ENCODE measurements at regions not wholly inside any gene's neighbourhood (a gene's known extent, or its start where the extent isn't known, plus 50 kb on each side); places are given as distances from the start of the nearest gene placed in this dataset.
"Not testable (repeated sequence)": the region's sequence is repeated elsewhere in the genome, so short reads cannot be mapped to it uniquely, and the experiment has no call there.

DNA sequence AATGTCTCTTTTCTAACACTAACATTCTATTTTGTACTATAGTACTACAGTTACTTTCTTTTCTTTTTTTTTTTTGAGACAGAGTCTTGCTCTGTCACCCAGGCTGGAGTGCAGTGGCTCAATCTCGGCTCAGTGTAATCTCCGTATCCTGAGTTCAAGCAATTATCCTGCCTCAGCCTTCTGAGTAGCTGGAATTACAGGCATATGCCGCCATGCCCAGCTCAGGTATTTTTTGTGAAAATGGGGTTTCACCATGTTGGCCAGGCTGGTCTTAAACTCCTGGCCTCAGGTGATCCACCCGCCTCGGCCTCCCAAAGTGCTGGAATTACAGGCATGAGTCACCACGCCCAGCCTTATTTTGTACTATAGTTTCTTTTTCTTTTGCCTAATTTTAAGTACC lies 163.9 kb downstream of the GJA1 start:
- H3K4me3 ChIP-seq (ENCODE audit: low read depth in 1 of 2, low read length in 2 of 2); H3K9me3 ChIP-seq (ENCODE audit: low read length); H3K4me1 ChIP-seq (ENCODE audit: insufficient read depth, low read length); H3K36me3 ChIP-seq (ENCODE audit: insufficient read depth, low read length); H3K27me3 ChIP-seq (ENCODE audit: control insufficient read depth in 1 of 2, insufficient read depth in 2 of 2, low read length in 2 of 2); H3K27ac ChIP-seq (ENCODE audit: low read depth, low read length); H3K9ac ChIP-seq (ENCODE audit: low read length): not testable (repeated sequence)

DNA sequence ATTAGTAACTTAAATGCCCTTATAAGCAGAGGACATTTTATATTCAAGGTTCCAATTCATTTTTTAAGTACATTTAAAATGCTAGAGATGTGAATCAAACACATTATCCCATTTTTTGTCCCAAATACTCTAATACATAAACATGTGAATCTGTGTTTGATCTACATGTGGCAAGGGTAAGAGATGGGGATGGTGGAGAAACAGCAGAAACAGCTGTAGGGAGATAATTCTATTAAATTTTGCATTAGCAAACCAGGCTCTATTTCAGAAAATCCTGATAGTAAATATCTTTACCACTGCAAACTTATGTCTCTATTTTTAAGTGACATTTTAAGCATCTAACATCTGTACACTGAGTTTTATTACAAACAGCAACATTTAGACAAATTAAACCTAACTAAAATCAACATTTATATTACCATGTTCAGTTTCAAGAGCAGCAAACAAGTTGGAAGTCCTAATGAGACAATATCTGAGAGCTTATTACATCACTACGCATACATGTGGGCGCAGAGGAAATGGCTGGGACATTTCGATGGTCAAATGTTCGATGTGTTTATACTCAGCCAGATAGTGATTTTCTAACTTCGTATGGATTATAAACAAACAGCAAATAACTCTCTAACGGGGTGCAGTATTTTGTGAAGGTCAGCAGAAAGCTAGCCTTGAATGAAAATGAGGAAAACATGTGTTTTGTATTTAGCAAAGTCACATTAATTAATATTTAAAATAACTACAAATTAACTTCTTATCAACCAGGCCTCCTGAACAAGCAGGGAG lies 165.1 kb downstream of the GJA1 start:
- Histone ChIP-seq H3K27me3 (ENCODE audit: control insufficient read depth in 1 of 2, insufficient read depth in 2 of 2, low read length in 2 of 2) (no peaks in the 10 kb centered on the region), H3K36me3 (ENCODE audit: insufficient read depth, low read length) (no peaks in the 10 kb centered on the region), H3K27ac (ENCODE audit: low read depth, low read length) (no peak overlapping the region), H3K9ac (ENCODE audit: low read length) (no peak overlapping the region), H3K4me3 (ENCODE audit: low read depth in 1 of 2, low read length in 2 of 2) (no peak overlapping the region), H3K9me3 (ENCODE audit: low read length) (no peaks in the 10 kb centered on the region), H3K4me1 (ENCODE audit: insufficient read depth, low read length) (no peaks in the 10 kb centered on the region)

DNA sequence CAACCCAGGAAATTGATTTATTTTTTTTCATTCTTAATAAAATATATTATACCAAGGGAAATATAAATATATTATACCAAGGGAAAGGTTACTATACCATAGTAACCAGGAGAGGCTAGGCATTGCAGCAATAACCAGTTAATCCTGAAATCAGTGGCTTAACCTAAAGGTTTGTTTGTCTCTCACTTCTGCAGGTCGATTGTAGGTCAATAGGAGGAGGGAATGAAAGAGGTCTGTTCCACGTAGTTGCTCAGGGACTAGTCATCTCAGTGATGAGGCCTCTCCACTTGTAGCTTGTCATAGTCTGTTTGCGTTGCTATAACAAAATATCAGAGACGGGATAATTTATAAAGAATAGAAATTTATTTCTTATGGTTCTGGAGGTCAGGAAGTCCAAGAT lies 168.0 kb downstream of the GJA1 start:
- no peak overlapping the region for H3K27ac ChIP-seq (ENCODE audit: low read depth, low read length)
- H3K4me3 ChIP-seq (ENCODE audit: low read depth in 1 of 2, low read length in 2 of 2): no peak overlapping the region
- H3K36me3 ChIP-seq (ENCODE audit: insufficient read depth, low read length): no peaks in the 10 kb centered on the region
- no peak overlapping the region for H3K9ac ChIP-seq (ENCODE audit: low read length)
- H3K4me1 ChIP-seq (ENCODE audit: insufficient read depth, low read length): no peaks in the 10 kb centered on the region
- H3K9me3 ChIP-seq (ENCODE audit: low read length): no peaks in the 10 kb centered on the region
- H3K27me3 ChIP-seq (ENCODE audit: control insufficient read depth in 1 of 2, insufficient read depth in 2 of 2, low read length in 2 of 2): no peaks in the 10 kb centered on the region

DNA sequence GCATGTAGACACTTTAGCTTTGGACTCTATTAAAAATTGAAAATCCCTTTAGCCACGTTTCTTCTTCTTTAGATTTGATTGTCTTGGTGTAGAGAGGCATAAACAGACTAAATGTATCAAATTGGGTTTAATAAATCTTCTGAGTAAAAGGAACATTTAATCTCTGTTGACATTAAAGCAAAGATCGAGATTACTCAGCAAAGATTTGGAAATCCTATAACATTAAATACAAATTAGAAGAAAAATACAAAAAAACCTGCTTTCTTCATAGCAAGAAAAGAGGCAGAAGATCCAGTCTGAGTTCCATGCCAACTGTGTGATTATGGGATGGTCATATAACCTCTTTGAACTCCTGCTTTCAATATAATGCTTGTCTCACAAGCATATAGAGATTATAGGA lies 172.3 kb downstream of the GJA1 start:
- no peak overlapping the region for H3K9ac ChIP-seq (ENCODE audit: low read length)
- H3K4me3 ChIP-seq (ENCODE audit: low read depth in 1 of 2, low read length in 2 of 2): no peak overlapping the region
- no peak overlapping the region for H3K27ac ChIP-seq (ENCODE audit: low read depth, low read length)
- H3K36me3 ChIP-seq (ENCODE audit: insufficient read depth, low read length): no peaks in the 10 kb centered on the region
- H3K27me3 ChIP-seq (ENCODE audit: control insufficient read depth in 1 of 2, insufficient read depth in 2 of 2, low read length in 2 of 2): no peaks in the 10 kb centered on the region
- no peaks in the 10 kb centered on the region for H3K9me3 ChIP-seq (ENCODE audit: low read length)
- H3K4me1 ChIP-seq (ENCODE audit: insufficient read depth, low read length): no peaks in the 10 kb centered on the region

DNA sequence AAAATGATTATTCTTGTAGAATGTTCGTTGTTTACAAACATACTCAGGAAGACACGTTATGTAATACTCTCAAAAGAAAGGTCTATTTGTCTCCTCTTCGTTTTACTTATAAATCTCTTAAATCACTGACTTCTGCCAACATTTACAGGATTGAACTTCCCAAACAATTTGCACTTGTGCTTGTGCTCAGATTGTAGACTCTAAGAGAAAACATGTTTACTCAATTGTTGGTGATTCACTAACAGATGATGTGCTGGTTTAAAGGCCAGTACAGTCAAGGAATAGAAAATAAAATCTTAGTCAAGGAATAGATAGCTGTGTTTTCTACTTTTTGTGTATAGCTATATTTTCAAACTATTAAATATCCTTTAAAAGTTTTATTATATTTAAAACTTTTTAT lies 172.8 kb downstream of the GJA1 start:
- H3K9me3 ChIP-seq (ENCODE audit: low read length): no peaks in the 10 kb centered on the region
- no peak overlapping the region for H3K27ac ChIP-seq (ENCODE audit: low read depth, low read length)
- H3K27me3 ChIP-seq (ENCODE audit: control insufficient read depth in 1 of 2, insufficient read depth in 2 of 2, low read length in 2 of 2): no peaks in the 10 kb centered on the region
- H3K4me3 ChIP-seq (ENCODE audit: low read depth in 1 of 2, low read length in 2 of 2): no peak overlapping the region
- no peaks in the 10 kb centered on the region for H3K4me1 ChIP-seq (ENCODE audit: insufficient read depth, low read length)
- no peaks in the 10 kb centered on the region for H3K36me3 ChIP-seq (ENCODE audit: insufficient read depth, low read length)
- H3K9ac ChIP-seq (ENCODE audit: low read length): no peak overlapping the region

DNA sequence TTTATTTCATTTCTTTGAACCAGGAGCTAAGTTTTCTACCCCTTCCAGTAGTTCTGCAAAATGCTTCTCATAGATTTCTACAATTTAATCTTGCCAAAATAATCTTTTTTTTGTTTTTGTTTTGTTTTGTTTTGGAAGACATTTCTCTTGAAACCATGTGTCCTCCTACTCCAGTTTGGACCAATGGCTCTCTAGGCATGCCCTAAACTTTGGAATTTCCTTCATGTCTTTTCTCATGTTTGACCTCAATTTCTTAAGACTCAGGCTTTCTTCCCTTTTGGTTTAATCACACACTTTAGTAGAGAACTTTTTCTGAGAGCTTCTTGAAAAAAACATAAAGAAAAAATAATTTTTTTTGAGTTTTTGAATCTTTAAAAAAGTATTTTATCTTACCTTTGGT lies 173.8 kb downstream of the GJA1 start:
- H3K9ac ChIP-seq (ENCODE audit: low read length): no peak overlapping the region
- no peaks in the 10 kb centered on the region for H3K9me3 ChIP-seq (ENCODE audit: low read length)
- H3K36me3 ChIP-seq (ENCODE audit: insufficient read depth, low read length): no peaks in the 10 kb centered on the region
- H3K27me3 ChIP-seq (ENCODE audit: control insufficient read depth in 1 of 2, insufficient read depth in 2 of 2, low read length in 2 of 2): no peaks in the 10 kb centered on the region
- H3K4me3 ChIP-seq (ENCODE audit: low read depth in 1 of 2, low read length in 2 of 2): no peak overlapping the region
- H3K27ac ChIP-seq (ENCODE audit: low read depth, low read length): no peak overlapping the region
- H3K4me1 ChIP-seq (ENCODE audit: insufficient read depth, low read length): no peaks in the 10 kb centered on the region

DNA sequence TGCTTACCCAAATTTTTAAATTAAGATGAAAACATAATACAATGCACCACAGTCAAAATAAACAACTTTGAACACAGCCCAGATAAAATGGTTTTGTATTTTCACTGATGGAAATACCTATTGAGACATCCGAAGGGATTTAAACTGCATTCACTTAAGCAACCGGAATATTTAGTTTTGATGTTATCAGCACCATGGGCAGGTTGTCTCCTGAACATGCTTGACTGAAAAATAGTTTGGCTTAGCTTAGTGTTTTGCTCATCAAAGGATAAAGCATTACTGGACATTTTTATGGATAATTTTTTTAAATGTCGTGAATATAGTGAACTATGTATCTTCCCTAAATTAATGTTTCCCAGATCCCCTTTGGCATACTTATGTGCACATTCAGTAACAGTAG lies 177.5 kb downstream of the GJA1 start:
- Histone ChIP-seq H3K4me3 (ENCODE audit: low read depth in 1 of 2, low read length in 2 of 2) (no peak overlapping the region), H3K27me3 (ENCODE audit: control insufficient read depth in 1 of 2, insufficient read depth in 2 of 2, low read length in 2 of 2) (no peaks in the 10 kb centered on the region), H3K4me1 (ENCODE audit: insufficient read depth, low read length) (no peaks in the 10 kb centered on the region), H3K9me3 (ENCODE audit: low read length) (no peaks in the 10 kb centered on the region), H3K36me3 (ENCODE audit: insufficient read depth, low read length) (no peaks in the 10 kb centered on the region), H3K9ac (ENCODE audit: low read length) (no peak overlapping the region), H3K27ac (ENCODE audit: low read depth, low read length) (no peak overlapping the region)

DNA sequence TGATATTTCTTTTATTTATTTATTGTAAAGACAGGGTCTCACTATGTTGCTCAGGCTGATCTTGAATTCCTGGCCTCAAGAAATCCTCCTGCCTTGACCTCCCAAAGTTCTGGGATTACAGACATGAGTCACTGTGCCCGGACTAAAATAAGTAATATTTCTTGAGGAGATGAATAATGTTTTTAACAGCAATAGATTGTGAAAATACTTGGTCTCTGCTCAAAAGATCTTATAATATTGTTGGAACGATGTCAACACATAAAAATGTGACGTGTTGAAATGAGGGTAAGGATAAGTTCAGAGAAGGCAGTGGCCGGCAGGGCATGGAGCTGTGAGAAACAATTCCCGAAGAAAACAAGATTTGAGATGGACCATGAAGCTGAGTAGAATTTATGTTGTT lies 178.7 kb downstream of the GJA1 start:
- no peaks in the 10 kb centered on the region for H3K9me3 ChIP-seq (ENCODE audit: low read length)
- H3K27ac ChIP-seq (ENCODE audit: low read depth, low read length): no peak overlapping the region
- no peaks in the 10 kb centered on the region for H3K27me3 ChIP-seq (ENCODE audit: control insufficient read depth in 1 of 2, insufficient read depth in 2 of 2, low read length in 2 of 2)
- no peak overlapping the region for H3K4me3 ChIP-seq (ENCODE audit: low read depth in 1 of 2, low read length in 2 of 2)
- no peaks in the 10 kb centered on the region for H3K36me3 ChIP-seq (ENCODE audit: insufficient read depth, low read length)
- H3K4me1 ChIP-seq (ENCODE audit: insufficient read depth, low read length): no peaks in the 10 kb centered on the region
- no peak overlapping the region for H3K9ac ChIP-seq (ENCODE audit: low read length)

DNA sequence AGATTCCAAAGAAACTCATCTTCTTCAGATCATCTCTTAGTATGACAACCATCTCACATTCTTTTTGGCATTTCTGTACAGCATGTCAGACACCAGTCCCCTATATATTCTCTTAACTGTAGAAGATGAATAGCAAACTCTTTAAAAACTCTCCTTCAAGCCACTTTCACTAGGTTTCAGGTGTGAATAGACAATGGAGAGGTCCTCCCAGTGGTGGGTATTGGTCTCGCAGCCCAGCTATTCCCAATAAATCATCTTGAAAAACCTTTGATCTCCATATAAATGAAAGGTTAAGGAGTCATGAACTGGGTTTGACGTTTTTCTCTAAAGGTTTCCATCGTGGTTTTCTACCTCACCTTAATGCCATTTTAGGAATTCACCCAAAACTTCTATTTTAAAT lies 180.0 kb downstream of the GJA1 start:
- no peaks in the 10 kb centered on the region for H3K36me3 ChIP-seq (ENCODE audit: insufficient read depth, low read length)
- H3K9me3 ChIP-seq (ENCODE audit: low read length): no peaks in the 10 kb centered on the region
- H3K9ac ChIP-seq (ENCODE audit: low read length): no peak overlapping the region
- H3K27me3 ChIP-seq (ENCODE audit: control insufficient read depth in 1 of 2, insufficient read depth in 2 of 2, low read length in 2 of 2): no peaks in the 10 kb centered on the region
- no peaks in the 10 kb centered on the region for H3K4me1 ChIP-seq (ENCODE audit: insufficient read depth, low read length)
- no peak overlapping the region for H3K4me3 ChIP-seq (ENCODE audit: low read depth in 1 of 2, low read length in 2 of 2)
- H3K27ac ChIP-seq (ENCODE audit: low read depth, low read length): no peak overlapping the region

DNA sequence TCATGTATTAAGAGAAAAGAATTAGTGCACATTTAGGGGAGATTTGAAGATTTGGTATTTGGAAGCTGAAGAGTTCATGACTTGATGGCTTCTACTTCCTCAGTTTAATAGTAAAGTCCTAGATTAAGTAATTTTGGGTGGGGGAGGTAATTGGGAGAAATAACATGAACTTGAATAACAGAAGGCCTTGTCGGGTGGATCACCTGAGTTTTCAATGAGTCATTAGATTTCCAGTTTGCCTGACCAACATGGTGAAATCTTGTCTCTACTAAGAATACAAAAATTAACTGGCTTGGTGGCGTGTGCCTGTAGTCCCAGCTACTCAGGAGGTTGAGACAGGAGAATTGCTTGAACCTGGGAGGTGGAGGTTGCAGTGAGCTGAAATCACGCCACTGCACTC lies 181.0 kb downstream of the GJA1 start:
- H3K36me3 ChIP-seq (ENCODE audit: insufficient read depth, low read length): no peaks in the 10 kb centered on the region
- no peaks in the 10 kb centered on the region for H3K4me1 ChIP-seq (ENCODE audit: insufficient read depth, low read length)
- H3K9ac ChIP-seq (ENCODE audit: low read length): no peak overlapping the region
- no peaks in the 10 kb centered on the region for H3K9me3 ChIP-seq (ENCODE audit: low read length)
- H3K27ac ChIP-seq (ENCODE audit: low read depth, low read length): no peak overlapping the region
- no peaks in the 10 kb centered on the region for H3K27me3 ChIP-seq (ENCODE audit: control insufficient read depth in 1 of 2, insufficient read depth in 2 of 2, low read length in 2 of 2)
- no peak overlapping the region for H3K4me3 ChIP-seq (ENCODE audit: low read depth in 1 of 2, low read length in 2 of 2)

DNA sequence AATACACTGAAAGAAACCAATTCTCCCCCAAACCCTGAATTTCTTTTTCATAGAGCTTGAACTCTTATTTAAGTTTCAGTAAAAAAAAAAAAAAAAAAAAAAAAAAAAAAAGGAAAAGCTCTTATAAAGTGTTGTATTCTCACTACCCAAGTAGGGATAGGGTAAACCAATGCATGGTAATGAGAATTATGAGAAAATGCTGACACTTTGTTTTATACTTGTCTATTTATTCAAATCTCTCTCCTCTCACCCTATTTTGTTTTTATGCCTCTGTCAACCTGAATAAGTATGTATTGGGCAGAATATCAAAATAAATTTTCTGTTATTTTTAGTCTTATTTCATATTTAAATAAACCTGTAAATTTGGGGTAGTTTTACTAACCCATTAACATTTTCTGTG lies 181.9 kb downstream of the GJA1 start:
- Histone ChIP-seq H3K27ac (ENCODE audit: low read depth, low read length) (no peak overlapping the region), H3K9me3 (ENCODE audit: low read length) (no peaks in the 10 kb centered on the region), H3K27me3 (ENCODE audit: control insufficient read depth in 1 of 2, insufficient read depth in 2 of 2, low read length in 2 of 2) (no peaks in the 10 kb centered on the region), H3K9ac (ENCODE audit: low read length) (no peak overlapping the region), H3K4me1 (ENCODE audit: insufficient read depth, low read length) (no peaks in the 10 kb centered on the region), H3K36me3 (ENCODE audit: insufficient read depth, low read length) (no peaks in the 10 kb centered on the region), H3K4me3 (ENCODE audit: low read depth in 1 of 2, low read length in 2 of 2) (no peak overlapping the region)

DNA sequence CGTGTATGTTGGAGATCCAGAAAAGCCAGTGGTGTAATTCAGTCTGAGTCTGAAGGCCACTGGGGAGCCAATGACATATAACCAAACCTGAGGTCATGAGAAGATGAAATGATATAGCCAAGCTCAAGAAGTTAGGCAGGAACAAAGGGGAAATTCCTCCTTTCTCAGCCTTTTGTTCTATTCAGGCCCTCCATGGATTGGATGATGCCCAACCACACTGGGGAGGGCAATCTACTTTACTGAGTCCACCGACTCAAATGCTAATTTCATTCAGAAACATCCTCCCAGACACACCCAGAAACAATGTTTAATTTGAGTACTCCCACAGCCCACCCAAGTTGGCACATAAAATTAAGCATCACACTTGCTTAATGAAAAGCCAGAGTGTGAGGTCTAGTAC lies 183.6 kb downstream of the GJA1 start:
- H3K27ac ChIP-seq (ENCODE audit: low read depth, low read length): no peak overlapping the region
- H3K27me3 ChIP-seq (ENCODE audit: control insufficient read depth in 1 of 2, insufficient read depth in 2 of 2, low read length in 2 of 2): no peaks in the 10 kb centered on the region
- no peaks in the 10 kb centered on the region for H3K36me3 ChIP-seq (ENCODE audit: insufficient read depth, low read length)
- no peaks in the 10 kb centered on the region for H3K9me3 ChIP-seq (ENCODE audit: low read length)
- no peak overlapping the region for H3K4me3 ChIP-seq (ENCODE audit: low read depth in 1 of 2, low read length in 2 of 2)
- H3K9ac ChIP-seq (ENCODE audit: low read length): no peak overlapping the region
- H3K4me1 ChIP-seq (ENCODE audit: insufficient read depth, low read length): no peaks in the 10 kb centered on the region

Data from muscle layer of colon (tissue), 2 donors.